ENCODE measurements at regions not wholly inside any gene's neighbourhood (a gene's known extent, or its start where the extent isn't known, plus 50 kb on each side); places are given as distances from the start of the nearest gene placed in this dataset.

- WGBS, 2 experiments (ENCODE audit: extremely low coverage in 2 of 2, insufficient read length in 1 of 2) = no CpG with 5 or more reads among the region's 12 CpGs
- intact Hi-C loops (cut with micrococcal nuclease) = no loop called here
- H3K27me3 ChIP-seq (ENCODE audit: control insufficient read depth, insufficient read depth, low read length) = no peaks in the 10 kb centered on the region
Observed at GRCh38 chr22:48901324-48901723, 926.3 kb downstream of the BRD1 start.

More at GRCh38 chr22:48901324-48901723, 926.3 kb downstream of the BRD1 start:
- ATAC-seq (ENCODE audit: low read depth) = no peak
- Histone ChIP-seq H2AFZ (replicated peaks; ENCODE audit: low read length, poor library complexity) (no peak overlapping the region), H4K5ac (ENCODE audit: low read depth, low read length) (no peak overlapping the region), H2AK9ac (replicated peaks; ENCODE audit: low read depth, low read length, poor library complexity) (no peak overlapping the region), H4K8ac (ENCODE audit: low read depth in 2 of 2, low read length in 2 of 2) (no peak overlapping the region), H3K18ac (ENCODE audit: low read depth, low read length) (no peak overlapping the region), H3K36me3 (ENCODE audit: control insufficient read depth, insufficient read depth, low read length) (no peaks in the 10 kb centered on the region), H4K20me1 (ENCODE audit: insufficient read depth, low read length) (no peaks in the 10 kb centered on the region), H2BK15ac (ENCODE audit: low read depth, low read length) (no peak overlapping the region), H2BK120ac (ENCODE audit: low read depth, low read length) (no peak overlapping the region), H3K4me1 (ENCODE audit: control insufficient read depth, insufficient read depth, low read length) (no peaks in the 10 kb centered on the region), H3K9ac (ENCODE audit: low read depth, low read length) (no peak overlapping the region), H2BK5ac (ENCODE audit: low read depth, low read length, poor library complexity, severe bottlenecking) (no peak overlapping the region), H3K4ac (ENCODE audit: low read depth, low read length) (no peak overlapping the region), H3K14ac (replicated peaks; ENCODE audit: low read depth, low read length) (no peak overlapping the region), H3K9me1 (ENCODE audit: insufficient read depth, low read length) (no peaks in the 10 kb centered on the region), H3K79me1 (ENCODE audit: low read depth in 1 of 2, low read length in 2 of 2) (no peaks in the 10 kb centered on the region), H3K27ac (ENCODE audit: insufficient read depth, low read length) (no peak overlapping the region), H3K23ac (ENCODE audit: low read depth, low read length) (no peak overlapping the region), H3K4me2 (ENCODE audit: low read depth, low read length) (no peak overlapping the region), H3K56ac (ENCODE audit: extremely low read depth, insufficient read depth, low read length) (no peak overlapping the region), H2BK20ac (ENCODE audit: low read depth, low read length) (no peak overlapping the region), H4K91ac (ENCODE audit: insufficient read depth, low read depth, low read length) (no peak overlapping the region), H3K4me3 (ENCODE audit: insufficient read depth, low read depth, low read length) (no peak overlapping the region), H3K9me3 (ENCODE audit: control insufficient read depth, insufficient read depth, low read length) (peaks cover 57% of the 10 kb centered on the region), H2AK5ac (ENCODE audit: low read depth, low read length) (no peak overlapping the region)
- POLR2A ChIA-PET (ENCODE audit: unreplicated experiment) = no interaction called here
- CTCF ChIA-PET = no interaction called here
- in situ Hi-C loops (cut with MboI; ENCODE audit: low sequenced_read_pairs) = no loop called here
- no TSS peak for BruUV-seq (replicated peaks)
- dilution Hi-C loops (cut with HindIII; ENCODE audit: low sequenced_read_pairs, unreplicated experiment) = no loop called here
- no peak for DNase-seq
- TF ChIP-seq, protein P1, sequence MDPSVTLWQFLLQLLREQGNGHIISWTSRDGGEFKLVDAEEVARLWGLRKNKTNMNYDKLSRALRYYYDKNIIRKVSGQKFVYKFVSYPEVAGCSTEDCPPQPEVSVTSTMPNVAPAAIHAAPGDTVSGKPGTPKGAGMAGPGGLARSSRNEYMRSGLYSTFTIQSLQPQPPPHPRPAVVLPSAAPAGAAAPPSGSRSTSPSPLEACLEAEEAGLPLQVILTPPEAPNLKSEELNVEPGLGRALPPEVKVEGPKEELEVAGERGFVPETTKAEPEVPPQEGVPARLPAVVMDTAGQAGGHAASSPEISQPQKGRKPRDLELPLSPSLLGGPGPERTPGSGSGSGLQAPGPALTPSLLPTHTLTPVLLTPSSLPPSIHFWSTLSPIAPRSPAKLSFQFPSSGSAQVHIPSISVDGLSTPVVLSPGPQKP (IDR thresholded peaks at IDR 0.05; ENCODE audit: borderline replicate concordance, low read depth, low read length) = no peak
- TF ChIP-seq SMC3 (IDR thresholded peaks at IDR 0.05; ENCODE audit: low read depth, low read length) (no peak), CTCF (conservative IDR thresholded peaks at IDR 0.05; ENCODE audit: low read depth, low read length) (no peak), RAD21 (IDR thresholded peaks at IDR 0.05; ENCODE audit: low read length) (no peak), BHLHE40 (IDR thresholded peaks at IDR 0.05; ENCODE audit: low read depth, low read length) (no peak), MAFK (IDR thresholded peaks at IDR 0.05; ENCODE audit: low read depth, low read length) (no peak), MXI1 (IDR thresholded peaks at IDR 0.05; ENCODE audit: borderline replicate concordance, low read depth, low read length) (no peak), RFX5 (IDR thresholded peaks at IDR 0.05; ENCODE audit: low read depth, low read length) (no peak), MAZ (IDR thresholded peaks at IDR 0.05; ENCODE audit: borderline replicate concordance, low read depth, low read length) (no peak)

All from IMR-90 (cell line).